DOHH2 (cell line): ENCODE measurements at regions not wholly inside any gene's neighbourhood (a gene's known extent, or its start where the extent isn't known, plus 50 kb on each side); places are given as distances from the start of the nearest gene placed in this dataset.

ENCODE experiments used
- H3F3A ChIP-seq: fragments of 200-600 bp; sonication (generic), shearing (Covaris generic); 2 replicates; pipeline ENCODE4 v1.6.0; 2016; ENCODE audit warnings: antibody characterized with exemption, mild to moderate bottlenecking; ENCODE audit not compliant: control insufficient read depth, insufficient read depth
- H3K27ac ChIP-seq: fragments of 200-600 bp; sonication (generic); 2 replicates; pipeline ENCODE4 v1.5.1; 2014; ENCODE audit warnings: low read depth, mild to moderate bottlenecking, low read length, moderate library complexity
- H3K27me3 ChIP-seq: fragments of 200-600 bp; sonication (generic); 2 replicates; pipeline ENCODE4 v1.6.1; 2014; ENCODE audit warnings: mild to moderate bottlenecking, low read length, mixed read lengths; ENCODE audit not compliant: control insufficient read depth
- H3K36me3 ChIP-seq: fragments of 200-600 bp; sonication (generic); 2 replicates; pipeline ENCODE4 v1.6.1; 2014; ENCODE audit warnings: mild to moderate bottlenecking, low read length, moderate library complexity, mixed read lengths; ENCODE audit not compliant: control insufficient read depth
- H3K4me1 ChIP-seq: fragments of 200-600 bp; sonication (generic); 2 replicates; pipeline ENCODE4 v1.6.1; 2014; ENCODE audit warnings: mild to moderate bottlenecking, low read length, mixed read lengths; ENCODE audit not compliant: control insufficient read depth
- H3K4me2 ChIP-seq: fragments of 200-600 bp; sonication (generic); 2 replicates; pipeline ENCODE4 v1.6.0; 2014; ENCODE audit warnings: mild to moderate bottlenecking, low read length, moderate library complexity
- H3K4me3 ChIP-seq: fragments of 200-600 bp; sonication (generic); 2 replicates; pipeline ENCODE4 v1.5.1; 2014; ENCODE audit warnings: mild to moderate bottlenecking, low read length, mixed read lengths
- H3K79me2 ChIP-seq: fragments of 200-600 bp; sonication (generic); 2 replicates; pipeline ENCODE4 v1.6.1; 2014; ENCODE audit warnings: mild to moderate bottlenecking, low read length, mixed read lengths; ENCODE audit not compliant: control insufficient read depth
- H3K9me2 ChIP-seq: fragments of 200-600 bp; sonication (generic); replicated peaks from 2 replicates; pipeline ENCODE4 v1.6.1; 2014; ENCODE audit warnings: mild to moderate bottlenecking, low read length, mixed read lengths; ENCODE audit not compliant: control insufficient read depth
- H3K9me3 ChIP-seq: fragments of 200-600 bp; sonication (generic); 2 replicates; pipeline ENCODE4 v1.6.1; 2014; ENCODE audit warnings: antibody characterized with exemption, low read length, mixed read lengths; ENCODE audit not compliant: control insufficient read depth, insufficient read depth
- H4K20me1 ChIP-seq: fragments of 200-600 bp; sonication (generic); 2 replicates; pipeline ENCODE4 v1.6.0; 2014; ENCODE audit warnings: low read depth, mild to moderate bottlenecking, antibody characterized with exemption, low read length, moderate library complexity; ENCODE audit not compliant: control insufficient read depth, insufficient read depth
- CTCF ChIP-seq: fragments of 200-600 bp; sonication (generic); IDR thresholded peaks from one replicate; pipeline ENCODE4 v1.5.1; 2014; ENCODE audit warnings: antibody characterized with exemption, mild to moderate bottlenecking, low read depth, low read length; ENCODE audit not compliant: poor library complexity, severe bottlenecking
- EZH2phosphoT487 ChIP-seq: fragments of 200-600 bp; sonication (generic); IDR thresholded peaks from 2 replicates; pipeline ENCODE4 v1.6.1; 2017; ENCODE audit warnings: borderline replicate concordance, mild to moderate bottlenecking, antibody characterized with exemption, low read length, moderate library complexity, mixed read lengths

GRCh38 chr20:16804793-16805187, 56.6 kb downstream of the OTOR start:
- no peak for TF ChIP-seq EZH2phosphoT487
- no peak overlapping the region for H3K27ac ChIP-seq
- peaks cover 2% of the 10 kb centered on the region for H3K27me3 ChIP-seq

GRCh38 chr20:16806061-16806460, 57.9 kb downstream of the OTOR start:
- Histone ChIP-seq H3K4me2 (no peak overlapping the region), H3K27me3 (peaks cover 2% of the 10 kb centered on the region)

More at GRCh38 chr20:16804793-16805187, 56.6 kb downstream of the OTOR start:
- no peak overlapping the region for H3K4me3 ChIP-seq
- H3K4me1 ChIP-seq: no peaks in the 10 kb centered on the region
- no peaks in the 10 kb centered on the region for H3K79me2 ChIP-seq
- no peaks in the 10 kb centered on the region for H4K20me1 ChIP-seq
- H3K9me2 ChIP-seq: no peaks in the 10 kb centered on the region
- no peaks in the 10 kb centered on the region for H3K36me3 ChIP-seq
- no peaks in the 10 kb centered on the region for H3K9me3 ChIP-seq
- no peaks in the 10 kb centered on the region for H3F3A ChIP-seq
- no peak overlapping the region for H3K4me2 ChIP-seq

GRCh38 chr20:16806886-16807285, 58.7 kb downstream of the OTOR start:
- Histone ChIP-seq H3K4me2 (no peak overlapping the region), H3K79me2 (no peaks in the 10 kb centered on the region), H3K4me1 (no peaks in the 10 kb centered on the region), H4K20me1 (no peaks in the 10 kb centered on the region), H3K9me3 (no peaks in the 10 kb centered on the region), H3K27me3 (peaks cover 2% of the 10 kb centered on the region), H3K36me3 (no peaks in the 10 kb centered on the region), H3K4me3 (no peak overlapping the region), H3F3A (no peaks in the 10 kb centered on the region), H3K9me2 (no peaks in the 10 kb centered on the region), H3K27ac (no peak overlapping the region)
- no peak for TF ChIP-seq EZH2phosphoT487

More at GRCh38 chr20:16806061-16806460, 57.9 kb downstream of the OTOR start:
- no peaks in the 10 kb centered on the region for H3K4me1 ChIP-seq
- no peak overlapping the region for H3K4me3 ChIP-seq
- H3K79me2 ChIP-seq: no peaks in the 10 kb centered on the region
- TF ChIP-seq CTCF (no peak), EZH2phosphoT487 (no peak)
- no peaks in the 10 kb centered on the region for H3K9me3 ChIP-seq
- H3F3A ChIP-seq: no peaks in the 10 kb centered on the region
- H3K36me3 ChIP-seq: no peaks in the 10 kb centered on the region
- no peaks in the 10 kb centered on the region for H4K20me1 ChIP-seq
- H3K27ac ChIP-seq: no peak overlapping the region
- no peaks in the 10 kb centered on the region for H3K9me2 ChIP-seq

GRCh38 chr20:16808796-16809195, 60.6 kb downstream of the OTOR start:
- Histone ChIP-seq H3K4me1 (no peaks in the 10 kb centered on the region), H3K4me3 (no peak overlapping the region), H3K27me3 (peaks cover 2% of the 10 kb centered on the region; the same call in 1 of the 2 replicates), H3K79me2 (no peaks in the 10 kb centered on the region), H3F3A (no peaks in the 10 kb centered on the region), H3K27ac (no peak overlapping the region), H3K9me2 (no peaks in the 10 kb centered on the region), H4K20me1 (no peaks in the 10 kb centered on the region), H3K36me3 (no peaks in the 10 kb centered on the region), H3K4me2 (no peak overlapping the region), H3K9me3 (no peaks in the 10 kb centered on the region)
- TF ChIP-seq EZH2phosphoT487 (no peak), CTCF (no peak)
